ENCODE measurements at regions not wholly inside any gene's neighbourhood (a gene's known extent, or its start where the extent isn't known, plus 50 kb on each side); places are given as distances from the start of the nearest gene placed in this dataset.

- no peaks in the 10 kb centered on the region for H3K27me3 ChIP-seq
- H3K27ac ChIP-seq = no peak overlapping the region
- H3K4me3 ChIP-seq = no peak overlapping the region
- H3K4me1 ChIP-seq = no peaks in the 10 kb centered on the region
- TF ChIP-seq, protein P1, sequence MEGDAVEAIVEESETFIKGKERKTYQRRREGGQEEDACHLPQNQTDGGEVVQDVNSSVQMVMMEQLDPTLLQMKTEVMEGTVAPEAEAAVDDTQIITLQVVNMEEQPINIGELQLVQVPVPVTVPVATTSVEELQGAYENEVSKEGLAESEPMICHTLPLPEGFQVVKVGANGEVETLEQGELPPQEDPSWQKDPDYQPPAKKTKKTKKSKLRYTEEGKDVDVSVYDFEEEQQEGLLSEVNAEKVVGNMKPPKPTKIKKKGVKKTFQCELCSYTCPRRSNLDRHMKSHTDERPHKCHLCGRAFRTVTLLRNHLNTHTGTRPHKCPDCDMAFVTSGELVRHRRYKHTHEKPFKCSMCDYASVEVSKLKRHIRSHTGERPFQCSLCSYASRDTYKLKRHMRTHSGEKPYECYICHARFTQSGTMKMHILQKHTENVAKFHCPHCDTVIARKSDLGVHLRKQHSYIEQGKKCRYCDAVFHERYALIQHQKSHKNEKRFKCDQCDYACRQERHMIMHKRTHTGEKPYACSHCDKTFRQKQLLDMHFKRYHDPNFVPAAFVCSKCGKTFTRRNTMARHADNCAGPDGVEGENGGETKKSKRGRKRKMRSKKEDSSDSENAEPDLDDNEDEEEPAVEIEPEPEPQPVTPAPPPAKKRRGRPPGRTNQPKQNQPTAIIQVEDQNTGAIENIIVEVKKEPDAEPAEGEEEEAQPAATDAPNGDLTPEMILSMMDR (IDR thresholded peaks at IDR 0.05) = no peak
- intact Hi-C loops (cut with DNase I) = no loop called here
- H3K36me3 ChIP-seq = no peaks in the 10 kb centered on the region
- H3K9me3 ChIP-seq = no peaks in the 10 kb centered on the region
- DNase-seq (ENCODE audit: low spot score in 2 of 2) = no peak
These were observed 880.4 kb downstream of the EPHA7 start for GRCh38 chr6:92538926-92539325.

DNA sequence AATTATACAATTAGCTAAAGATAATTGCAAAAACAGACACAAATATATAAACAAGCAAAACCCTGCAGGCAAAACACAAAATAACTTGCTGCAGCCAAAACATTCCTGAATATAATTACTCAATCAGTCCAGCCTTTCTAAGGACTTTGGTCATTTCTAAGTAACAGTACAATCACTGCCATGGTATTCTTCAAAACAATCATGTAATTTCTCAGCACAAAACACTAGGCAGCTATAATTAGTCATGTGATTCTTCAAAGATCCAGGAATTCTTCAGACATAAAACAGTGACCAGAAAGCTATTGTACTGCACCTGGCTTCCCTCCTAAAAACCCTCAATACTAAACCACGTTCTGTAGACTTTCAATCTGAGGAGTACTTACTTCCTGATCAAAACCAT is 881.1 kb downstream of the EPHA7 start:
- no peak overlapping the region for H3K27ac ChIP-seq
- DNase-seq (ENCODE audit: low spot score in 2 of 2) = no peak
- no peaks in the 10 kb centered on the region for H3K4me1 ChIP-seq
- H3K27me3 ChIP-seq = no peaks in the 10 kb centered on the region
- intact Hi-C loops (cut with DNase I) = no loop called here
- H3K4me3 ChIP-seq = no peak overlapping the region
- H3K36me3 ChIP-seq = no peaks in the 10 kb centered on the region
- H3K9me3 ChIP-seq = no peaks in the 10 kb centered on the region
- TF ChIP-seq, protein P1 (IDR thresholded peaks at IDR 0.05) = no peak

DNA sequence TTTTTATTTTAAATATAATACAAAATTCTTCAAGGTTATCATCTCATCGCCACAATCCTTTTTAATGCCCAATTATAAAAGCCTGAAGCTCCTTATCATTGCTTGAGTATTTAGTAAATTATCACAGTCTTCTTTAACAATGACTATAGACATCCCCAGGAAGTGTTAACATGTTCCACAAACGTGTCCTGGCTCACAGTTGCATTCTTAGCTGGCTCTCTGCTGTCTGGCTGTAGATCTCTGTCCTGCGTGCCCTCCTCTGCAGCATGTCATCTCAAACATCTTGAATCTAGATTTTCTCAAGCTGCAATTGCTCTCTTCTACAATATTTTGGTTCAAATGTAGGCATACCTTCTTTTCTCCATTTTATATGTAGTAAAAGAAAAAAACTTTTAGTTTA is 885.2 kb downstream of the EPHA7 start:
- H3K27me3 ChIP-seq = no peaks in the 10 kb centered on the region
- no peaks in the 10 kb centered on the region for H3K9me3 ChIP-seq
- H3K27ac ChIP-seq = no peak overlapping the region
- H3K4me3 ChIP-seq = no peak overlapping the region
- no peaks in the 10 kb centered on the region for H3K36me3 ChIP-seq
- intact Hi-C loops (cut with DNase I) = no loop called here
- TF ChIP-seq, protein P1 (IDR thresholded peaks at IDR 0.05) = no peak
- H3K4me1 ChIP-seq = no peaks in the 10 kb centered on the region
- DNase-seq (ENCODE audit: low spot score in 2 of 2) = no peak

GRCh38 chr6:92522589-92522988 is 896.8 kb downstream of the EPHA7 start:
- TF ChIP-seq, protein P1 (IDR thresholded peaks at IDR 0.05) = no peak
- H3K27me3 ChIP-seq = no peaks in the 10 kb centered on the region
- DNase-seq (ENCODE audit: low spot score in 2 of 2) = no peak
- peaks cover 4% of the 10 kb centered on the region in 2 donors for H3K9me3 ChIP-seq
- H3K4me3 ChIP-seq = no peak overlapping the region
- intact Hi-C loops (cut with DNase I) = no loop called here
- no peaks in the 10 kb centered on the region for H3K4me1 ChIP-seq
- H3K27ac ChIP-seq = no peak overlapping the region
- H3K36me3 ChIP-seq = no peaks in the 10 kb centered on the region

DNA sequence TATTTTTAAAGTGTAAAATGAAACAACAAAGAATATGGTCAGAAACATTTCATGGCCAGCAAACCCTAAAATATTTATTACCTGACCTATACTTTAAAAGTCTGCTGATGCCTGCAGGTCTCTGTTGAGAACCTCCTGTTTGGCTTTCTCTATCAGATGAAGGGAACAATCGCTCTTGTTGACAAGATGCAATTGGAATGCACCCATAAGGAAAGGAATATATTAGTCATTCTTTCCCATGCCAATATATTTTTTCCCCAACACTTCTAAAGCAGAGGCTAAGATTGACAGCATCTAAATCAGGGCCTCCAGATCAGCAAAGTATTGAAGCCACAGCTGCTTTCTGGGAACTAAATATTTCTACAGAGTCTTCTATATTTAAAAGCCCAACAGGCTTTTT is 897.8 kb downstream of the EPHA7 start:
- H3K27me3 ChIP-seq = no peaks in the 10 kb centered on the region
- no peaks in the 10 kb centered on the region for H3K36me3 ChIP-seq
- TF ChIP-seq, protein P1 (IDR thresholded peaks at IDR 0.05) = no peak
- no peak overlapping the region for H3K4me3 ChIP-seq
- intact Hi-C loops (cut with DNase I) = no loop called here
- H3K4me1 ChIP-seq = no peaks in the 10 kb centered on the region
- DNase-seq (ENCODE audit: low spot score in 2 of 2) = no peak
- H3K9me3 ChIP-seq = peaks cover 4% of the 10 kb centered on the region in 2 donors
- no peak overlapping the region for H3K27ac ChIP-seq

DNA sequence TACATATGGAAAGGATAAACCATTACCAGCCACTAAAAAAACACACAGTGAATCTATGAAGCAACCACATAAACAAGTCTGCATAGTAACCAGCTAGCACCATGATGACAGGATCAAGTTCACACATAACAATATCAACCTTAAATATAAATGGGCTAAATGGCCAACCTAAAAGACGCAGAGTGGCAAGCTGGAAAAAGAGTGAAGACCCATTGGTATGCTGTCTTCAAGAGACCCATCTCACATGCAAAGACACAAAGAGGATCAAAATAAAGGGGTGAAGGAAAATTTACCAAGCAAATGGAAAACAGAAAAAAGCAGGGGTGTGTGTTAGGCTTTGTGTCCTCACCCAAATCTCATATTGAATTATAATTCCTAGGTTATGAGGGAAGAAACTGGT is 909.2 kb downstream of the EPHA7 start:
- no peaks in the 10 kb centered on the region for H3K9me3 ChIP-seq
- no peaks in the 10 kb centered on the region for H3K36me3 ChIP-seq
- no peaks in the 10 kb centered on the region for H3K27me3 ChIP-seq
- DNase-seq (ENCODE audit: low spot score in 2 of 2) = no peak
- H3K27ac ChIP-seq = no peak overlapping the region
- no peaks in the 10 kb centered on the region for H3K4me1 ChIP-seq
- intact Hi-C loops (cut with DNase I) = no loop called here
- TF ChIP-seq, protein P1 (IDR thresholded peaks at IDR 0.05) = no peak
- no peak overlapping the region for H3K4me3 ChIP-seq
